Hepatocyte (in vitro differentiated cells): ENCODE measurements at regions not wholly inside any gene's neighbourhood (a gene's known extent, or its start where the extent isn't known, plus 50 kb on each side); places are given as distances from the start of the nearest gene placed in this dataset.

Experiments used
- CTCF ChIP-seq: fragments of 200-600 bp; sonication (generic); IDR thresholded peaks from 2 replicates; pipeline ENCODE4 v1.5.1; 2016; ENCODE audit warnings: antibody characterized with exemption, mild to moderate bottlenecking; ENCODE audit not compliant: poor library complexity
- EZH2 ChIP-seq: fragments of 200-600 bp; sonication (generic); IDR thresholded peaks from 2 replicates; pipeline ENCODE4 v1.6.1; 2016; ENCODE audit warnings: antibody characterized with exemption, mild to moderate bottlenecking, borderline replicate concordance
- EZH2phosphoT487 ChIP-seq: fragments of 200-600 bp; sonication (generic); IDR thresholded peaks from one replicate; pipeline ENCODE4 v1.6.1; 2018; ENCODE audit warnings: antibody characterized with exemption, mild to moderate bottlenecking, low read depth, moderate library complexity; ENCODE audit not compliant: unreplicated experiment, severe bottlenecking

DNA sequence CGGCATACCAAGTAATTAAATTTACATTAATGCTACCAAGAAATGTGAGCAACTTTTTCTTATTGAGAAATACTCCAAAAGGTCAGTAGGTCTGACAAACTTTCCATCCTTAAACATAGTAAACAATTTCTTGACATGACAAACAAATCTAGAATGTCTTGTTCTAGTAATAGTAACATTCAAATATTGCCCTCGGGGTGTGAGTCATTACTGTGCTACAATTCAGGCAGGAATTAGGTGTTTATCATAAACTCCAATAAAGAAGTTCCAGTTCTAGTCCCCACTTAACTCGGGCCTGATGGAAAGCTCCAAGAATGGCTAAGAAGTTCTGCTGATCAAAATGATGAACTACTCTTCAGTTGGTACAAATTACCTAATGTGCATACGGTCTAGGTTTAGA, 235.6 kb upstream of the TUSC1 start:
- TF ChIP-seq CTCF (no peak), EZH2 (no peak), EZH2phosphoT487 (no peak)
